ENCODE measurements at regions not wholly inside any gene's neighbourhood (a gene's known extent, or its start where the extent isn't known, plus 50 kb on each side); places are given as distances from the start of the nearest gene placed in this dataset.

DNA sequence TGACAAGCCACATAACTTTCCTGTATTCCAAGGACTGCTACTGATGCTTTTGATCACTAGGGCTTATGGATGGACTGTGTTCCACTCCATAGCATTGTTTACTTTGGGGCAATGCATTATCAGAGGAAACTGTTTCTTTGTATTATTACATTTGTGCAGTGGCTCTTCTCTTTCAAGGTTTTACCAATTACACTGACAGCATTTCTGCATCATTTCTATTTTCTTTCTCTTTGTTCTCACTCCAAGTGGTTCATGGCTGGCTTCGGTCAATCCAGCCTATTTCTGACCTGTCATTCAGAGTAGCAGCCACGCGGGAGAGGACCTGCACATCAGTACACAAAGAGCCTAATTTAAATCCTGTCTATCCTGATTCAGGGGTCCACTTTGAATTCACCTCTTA, 711.0 kb downstream of the TLE4 start:
- no peak overlapping the region for H3K4me3 ChIP-seq
- WGBS, 2 donors: 34 to 37% methylated on average over 3 of the region's 3 CpGs
- H3K27me3 ChIP-seq: no peaks in the 10 kb centered on the region
- no peaks in the 10 kb centered on the region for H3K36me3 ChIP-seq
- TF ChIP-seq POLR2AphosphoS5 (IDR thresholded peaks at IDR 0.05) (no peak), POLR2A (IDR thresholded peaks at IDR 0.05) (no peak), CTCF (IDR thresholded peaks at IDR 0.05) (no peak), EP300 (IDR thresholded peaks at IDR 0.05) (no peak)
- H3K4me1 ChIP-seq: no peaks in the 10 kb centered on the region
- no peak for ATAC-seq (ENCODE audit: low FRiP score in 2 of 2)
- no peak overlapping the region for H3K27ac ChIP-seq
- no peak for DNase-seq
- H3K9me3 ChIP-seq: no peaks in the 10 kb centered on the region

DNA sequence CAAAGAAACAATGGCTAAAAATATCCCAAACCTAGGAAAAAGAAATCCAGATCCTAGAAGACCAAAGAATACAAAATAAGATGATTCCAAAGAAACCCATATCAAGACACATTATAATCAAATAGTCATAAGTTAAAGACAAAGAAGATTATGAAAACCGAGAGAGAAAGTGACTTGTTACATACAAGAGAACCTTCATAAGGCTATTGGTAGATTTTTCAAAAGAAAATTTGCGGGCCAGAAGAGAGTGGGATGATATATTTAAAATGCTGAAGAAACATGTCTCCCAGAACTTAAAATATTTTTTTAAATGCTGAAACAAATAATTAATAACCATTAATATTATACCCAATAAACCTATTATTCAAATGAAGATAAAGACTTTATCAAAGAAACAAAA, 687.3 kb downstream of the TLE4 start:
- TF ChIP-seq POLR2A (IDR thresholded peaks at IDR 0.05): no peak
- TF ChIP-seq CTCF (IDR thresholded peaks at IDR 0.05): no peak
- no peak for TF ChIP-seq EP300 (IDR thresholded peaks at IDR 0.05)
- H3K4me3 ChIP-seq: no peak overlapping the region
- H3K4me1 ChIP-seq: no peaks in the 10 kb centered on the region
- ATAC-seq (ENCODE audit: low FRiP score in 2 of 2): no peak
- H3K27me3 ChIP-seq: no peaks in the 10 kb centered on the region
- no peaks in the 10 kb centered on the region for H3K36me3 ChIP-seq
- no peak overlapping the region for H3K27ac ChIP-seq
- DNase-seq: no peak
- 61 to 86% methylated on average over 2 of the region's 2 CpGs for WGBS, 2 donors
- peaks cover 6 to 19% (median 10%) of the 10 kb centered on the region in 4 donors for H3K9me3 ChIP-seq

DNA sequence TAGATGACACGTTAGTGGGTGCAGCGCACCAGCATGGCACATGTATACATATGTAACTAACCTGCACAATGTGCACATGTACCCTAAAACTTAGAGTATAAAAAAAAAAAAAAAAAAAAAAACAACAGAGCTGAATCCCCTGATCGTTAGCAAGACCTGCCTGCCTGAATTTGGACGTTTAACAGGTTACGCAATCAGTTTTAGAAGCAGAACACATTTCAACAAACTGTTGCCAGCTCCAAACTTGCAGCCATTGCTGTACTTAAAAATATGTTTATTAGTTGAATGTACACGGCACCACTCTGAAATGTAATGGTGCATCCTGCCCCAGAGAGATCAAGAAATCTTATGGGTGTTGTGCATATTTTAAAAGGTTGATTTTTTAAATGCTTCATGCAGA, 680.0 kb downstream of the TLE4 start:
- H3K9me3 ChIP-seq: no peaks in the 10 kb centered on the region
- no peaks in the 10 kb centered on the region for H3K27me3 ChIP-seq
- H3K36me3 ChIP-seq: no peaks in the 10 kb centered on the region
- no peak overlapping the region for H3K27ac ChIP-seq
- H3K4me3 ChIP-seq: no peak overlapping the region
- 44 to 47% methylated on average over 4 of the region's 6 CpGs for WGBS, 2 donors
- TF ChIP-seq POLR2A (IDR thresholded peaks at IDR 0.05) (no peak), EP300 (IDR thresholded peaks at IDR 0.05) (no peak), POLR2AphosphoS5 (IDR thresholded peaks at IDR 0.05) (no peak), CTCF (IDR thresholded peaks at IDR 0.05) (no peak)
- no peaks in the 10 kb centered on the region for H3K4me1 ChIP-seq
- DNase-seq (no peak), ATAC-seq (ENCODE audit: low FRiP score in 2 of 2) (no peak)

DNA sequence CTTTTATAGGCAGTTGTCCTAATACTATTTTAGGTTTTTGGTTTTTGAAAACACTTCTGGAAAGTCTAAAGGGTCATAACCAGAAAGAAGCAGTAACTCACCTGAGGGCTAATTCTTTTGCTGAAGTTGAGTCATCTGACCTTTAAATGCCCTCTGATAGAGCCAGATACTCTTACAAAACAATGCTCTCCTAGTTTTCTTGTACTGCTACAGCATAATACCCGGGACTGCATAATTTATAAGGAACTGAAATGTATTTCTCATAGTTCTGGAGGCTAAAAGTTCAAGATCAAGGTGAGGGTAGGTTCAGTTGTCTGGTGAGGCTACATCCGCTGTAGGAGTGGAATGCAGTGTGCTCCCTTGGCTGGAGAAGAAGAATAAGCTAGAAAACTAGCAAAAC, 670.3 kb downstream of the TLE4 start:
- ATAC-seq (ENCODE audit: low FRiP score in 2 of 2) (no peak), DNase-seq (no peak)
- Histone ChIP-seq H3K27ac (no peak overlapping the region), H3K36me3 (no peaks in the 10 kb centered on the region), H3K4me3 (no peak overlapping the region), H3K4me1 (no peaks in the 10 kb centered on the region), H3K9me3 (peaks cover 0 to 5% (median 0%) of the 10 kb centered on the region in 4 donors), H3K27me3 (no peaks in the 10 kb centered on the region)
- TF ChIP-seq CTCF (IDR thresholded peaks at IDR 0.05) (no peak), EP300 (IDR thresholded peaks at IDR 0.05) (no peak), POLR2AphosphoS5 (IDR thresholded peaks at IDR 0.05) (no peak), POLR2A (IDR thresholded peaks at IDR 0.05) (no peak)
- 77 to 78% methylated on average over 2 of the region's 2 CpGs for WGBS, 2 donors

- ATAC-seq (ENCODE audit: low FRiP score in 2 of 2) (no peak), DNase-seq (no peak)
- H3K27ac ChIP-seq: no peak overlapping the region
- no peak overlapping the region for H3K4me3 ChIP-seq
- no peak for TF ChIP-seq EP300 (IDR thresholded peaks at IDR 0.05)
- no peak for TF ChIP-seq POLR2AphosphoS5 (IDR thresholded peaks at IDR 0.05)
- TF ChIP-seq POLR2A (IDR thresholded peaks at IDR 0.05): no peak
- no peak for TF ChIP-seq CTCF (IDR thresholded peaks at IDR 0.05)
- no peaks in the 10 kb centered on the region for H3K27me3 ChIP-seq
- H3K36me3 ChIP-seq: no peaks in the 10 kb centered on the region
- WGBS, 2 donors: 73 to 87% methylated on average over 1 of the region's 1 CpG
- H3K4me1 ChIP-seq: no peaks in the 10 kb centered on the region
- peaks cover 0 to 9% (median 0%) of the 10 kb centered on the region in 4 donors for H3K9me3 ChIP-seq
These were observed 664.0 kb downstream of the TLE4 start for GRCh38 chr9:80235752-80236151.

Data from upper lobe of left lung (tissue), 6 donors.